ENCODE measurements at regions not wholly inside any gene's neighbourhood (a gene's known extent, or its start where the extent isn't known, plus 50 kb on each side); places are given as distances from the start of the nearest gene placed in this dataset.
A peak's percentile ranks its signal among the peaks of the same experiment; 100 is the strongest.
"Not testable (repeated sequence)": the region's sequence is repeated elsewhere in the genome, so short reads cannot be mapped to it uniquely, and the experiment has no call there.

DNA sequence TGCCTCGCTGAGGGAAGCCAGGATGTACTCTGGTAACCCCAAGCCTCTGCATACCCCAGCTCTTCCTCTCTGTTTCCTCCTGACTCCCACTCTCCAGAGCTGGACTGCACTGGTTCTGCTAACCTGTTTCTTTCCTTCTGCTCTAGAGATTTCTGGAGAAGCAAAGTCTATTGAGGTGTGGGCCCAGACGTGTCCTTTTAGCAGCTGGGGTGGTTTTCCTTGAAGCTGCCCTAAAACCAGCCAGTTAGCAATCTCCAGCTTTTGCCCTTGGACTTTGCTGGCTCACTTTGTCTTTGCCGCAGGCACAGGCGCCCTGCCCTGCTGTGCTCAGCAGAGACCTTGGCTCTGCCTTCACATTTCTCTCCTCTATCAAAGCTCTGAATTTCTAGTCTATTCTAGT, 171.8 kb upstream of the IVNS1ABP start:
- peak; percentile 48 for ATAC-seq
- no peak for DNase-seq (ENCODE audit: low spot score)
- intact Hi-C loops (cut with DNase I), result loop anchor here (1.0 kb wide), 1 partner anchor 26 kb away; no protein-coding TSS in a partner anchor

DNA sequence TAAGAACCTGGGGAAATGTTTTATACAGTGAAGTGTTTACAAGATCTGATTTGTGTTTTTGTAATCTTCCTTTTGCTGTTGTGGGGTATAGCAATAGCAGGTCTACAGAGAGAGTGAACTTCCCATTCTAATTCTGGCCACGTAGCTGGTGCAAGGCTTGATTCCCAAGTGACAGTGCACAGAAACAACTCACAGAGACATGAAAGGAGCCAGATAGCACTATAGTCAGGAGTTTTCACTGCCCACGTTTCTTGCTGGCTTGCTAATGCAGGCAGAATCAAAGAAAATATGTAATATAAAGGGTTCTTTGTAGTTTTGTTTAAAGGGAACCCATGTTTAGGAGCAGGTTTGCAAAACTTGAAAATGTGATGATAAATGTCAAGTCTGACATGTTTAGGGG, 170.9 kb upstream of the IVNS1ABP start:
- intact Hi-C loops (cut with DNase I), result loop anchor here (1.0 kb wide), 1 partner anchor 27 kb away; no protein-coding TSS in a partner anchor
- ATAC-seq (no peak), DNase-seq (ENCODE audit: low spot score) (no peak)

DNA sequence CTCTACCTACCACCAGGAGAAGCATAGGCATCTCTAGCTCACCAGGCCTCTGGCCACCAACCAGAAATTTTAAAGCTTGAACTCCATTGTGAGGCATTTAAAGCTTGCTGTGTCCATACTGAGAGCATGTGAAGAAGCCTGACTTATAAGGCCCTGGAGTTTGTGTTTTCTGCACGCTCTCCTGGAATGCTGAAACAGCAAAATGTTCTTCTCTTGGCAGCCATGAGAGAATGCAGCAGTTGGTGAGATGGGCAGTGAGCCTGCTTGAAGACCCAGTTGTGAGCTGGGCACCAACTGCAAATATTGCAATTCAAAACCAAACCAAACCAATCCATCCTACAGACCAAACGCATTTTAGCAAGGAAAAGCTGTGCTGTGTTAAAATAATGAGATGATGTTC, 170.0 kb upstream of the IVNS1ABP start:
- intact Hi-C loops (cut with DNase I), result no loop called here
- DNase-seq (ENCODE audit: low spot score) (no peak), ATAC-seq (no peak)

DNA sequence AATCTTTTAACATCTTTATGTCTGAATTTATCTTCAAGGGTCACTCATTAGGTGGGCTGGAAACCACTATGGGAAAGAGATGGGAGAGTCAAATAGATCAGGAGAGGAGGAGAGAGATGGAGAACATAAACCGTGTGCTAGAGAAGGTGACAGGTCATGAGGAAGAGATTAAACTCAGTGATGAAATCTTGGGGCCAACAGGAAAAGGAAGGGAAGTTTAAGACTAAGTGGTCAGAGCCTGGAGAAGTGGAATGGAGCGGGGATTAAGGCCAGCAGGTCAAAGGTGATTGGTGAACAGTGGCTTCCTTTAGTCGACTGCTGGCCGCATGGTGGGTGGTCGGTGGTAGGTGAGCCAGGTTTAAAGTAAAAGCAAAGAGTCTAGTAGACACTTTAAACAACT, 169.3 kb upstream of the IVNS1ABP start:
- DNase-seq (ENCODE audit: low spot score) (no peak), ATAC-seq (no peak)
- intact Hi-C loops (cut with DNase I), result no loop called here

DNA sequence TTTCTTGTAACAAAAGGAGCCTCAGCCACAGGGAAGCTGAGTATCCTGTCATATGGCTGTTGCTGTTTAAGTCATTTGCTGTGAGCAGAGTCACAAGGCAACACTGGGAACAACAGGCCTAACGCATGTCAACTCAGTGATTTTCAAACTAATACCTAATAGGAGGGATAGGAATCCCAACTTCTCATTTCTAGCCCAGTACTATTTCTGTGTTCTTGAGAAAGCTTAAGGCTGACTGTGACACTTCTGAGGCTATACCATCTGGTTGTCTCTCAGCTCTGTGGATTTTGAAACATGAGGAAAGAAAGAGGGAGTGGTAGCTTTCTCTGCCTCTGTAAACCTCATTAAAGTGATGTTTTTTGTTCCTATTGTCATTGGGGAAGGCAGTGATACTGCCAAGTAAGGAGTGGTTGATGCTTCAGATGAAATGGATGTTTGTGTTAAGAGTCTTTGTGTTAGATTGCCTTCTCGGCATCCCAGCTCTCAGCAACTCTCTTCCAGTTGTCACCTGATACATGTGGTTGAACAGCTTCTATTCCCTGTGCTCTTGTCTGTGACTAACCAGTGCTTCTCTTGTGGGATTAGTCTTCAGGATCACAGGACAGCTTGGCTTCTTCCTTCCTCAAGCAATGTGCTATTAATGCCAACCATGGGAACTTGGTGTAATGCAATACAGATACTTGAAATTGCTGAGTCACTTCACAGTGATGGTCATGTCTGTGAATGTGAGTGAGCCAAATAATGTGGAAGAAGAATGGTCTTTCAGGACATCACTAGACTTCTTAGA, 166.8 kb upstream of the IVNS1ABP start:
- ATAC-seq (peak; percentile 82), DNase-seq (ENCODE audit: low spot score) (no peak)
- intact Hi-C loops (cut with DNase I), result no loop called here

DNA sequence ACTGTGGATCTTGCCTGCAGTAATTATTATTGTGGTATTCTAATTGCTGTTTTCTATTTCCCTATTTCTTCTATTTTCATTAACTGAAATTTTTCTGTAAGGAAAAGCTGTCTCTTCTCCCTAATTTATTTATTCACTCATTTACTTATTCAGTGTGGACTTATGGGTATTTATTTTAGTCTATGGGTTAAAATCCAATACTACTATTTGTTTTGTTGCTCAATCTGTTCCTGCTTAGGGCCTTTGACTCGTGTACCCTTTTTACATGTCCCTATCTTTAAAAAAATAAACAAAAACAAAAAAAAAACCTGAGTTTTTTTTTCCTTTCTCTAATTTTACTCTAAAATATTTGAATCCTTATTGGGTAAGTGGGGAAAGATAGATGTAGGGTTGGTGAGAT, 166.2 kb upstream of the IVNS1ABP start:
- intact Hi-C loops (cut with DNase I), result no loop called here
- no peak for DNase-seq (ENCODE audit: low spot score)
- ATAC-seq, result no peak

DNA sequence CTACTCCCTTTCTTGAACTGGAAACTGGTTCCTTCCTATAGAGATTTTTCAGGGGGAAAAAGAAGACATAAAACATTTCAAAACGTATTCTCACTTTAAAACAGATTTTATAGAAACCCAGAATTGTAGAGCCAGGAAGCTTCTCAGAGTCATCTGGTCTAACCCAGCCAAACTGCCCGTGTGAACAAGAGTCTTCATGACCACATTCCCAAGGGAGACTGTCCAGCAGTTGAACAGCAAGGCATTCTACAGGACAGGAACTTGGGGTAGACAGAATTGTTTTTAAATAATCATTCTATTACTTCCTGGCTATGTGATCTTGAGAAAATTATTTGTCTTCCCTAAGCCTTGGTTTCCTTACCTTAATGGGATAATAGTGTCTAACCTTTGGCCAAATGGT, 163.5 kb upstream of the IVNS1ABP start:
- no peak for DNase-seq (ENCODE audit: low spot score)
- ATAC-seq, result no peak
- intact Hi-C loops (cut with DNase I), result no loop called here

DNA sequence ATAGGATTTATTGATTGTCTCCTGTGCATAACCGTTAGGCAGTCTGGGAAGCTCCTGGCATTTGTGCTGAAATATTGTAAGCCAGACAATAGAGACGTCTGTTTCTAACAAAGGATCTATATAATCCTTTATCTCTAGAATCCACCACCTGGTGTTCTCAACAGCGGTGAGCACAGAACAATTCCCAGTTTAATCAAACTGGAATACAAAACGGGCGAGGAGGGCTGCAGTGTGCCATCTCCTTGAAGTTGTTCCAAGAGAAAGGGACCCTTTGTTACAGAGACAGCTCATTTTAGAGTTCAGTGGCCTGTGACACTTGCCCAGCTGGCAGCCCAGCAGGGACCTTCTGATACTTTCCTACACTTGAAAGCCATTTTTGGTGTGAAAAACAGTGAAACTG, 162.8 kb upstream of the IVNS1ABP start:
- no peak for ATAC-seq
- intact Hi-C loops (cut with DNase I), result no loop called here
- no peak for DNase-seq (ENCODE audit: low spot score)

DNA sequence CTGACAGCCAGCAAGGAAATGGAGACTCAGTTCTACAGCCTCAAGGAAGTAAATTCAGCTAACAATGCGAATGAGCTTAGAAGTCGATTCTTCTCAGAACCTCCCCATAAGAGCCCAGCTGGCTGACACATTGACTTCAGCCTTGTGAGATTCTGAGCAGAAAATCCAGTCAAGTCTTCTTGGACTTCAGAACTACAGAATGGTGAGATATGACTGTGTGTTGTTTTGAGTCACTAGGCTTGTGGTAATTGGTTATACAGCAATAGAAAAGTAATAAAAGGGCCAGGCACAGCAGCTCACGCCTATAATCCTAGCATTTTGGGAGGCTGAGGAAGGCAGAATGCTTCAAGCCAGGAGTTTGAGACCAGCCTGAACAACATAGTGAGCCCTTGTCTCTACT, 161.8 kb upstream of the IVNS1ABP start:
- no peak for ATAC-seq
- intact Hi-C loops (cut with DNase I), result no loop called here
- no peak for DNase-seq (ENCODE audit: low spot score)

DNA sequence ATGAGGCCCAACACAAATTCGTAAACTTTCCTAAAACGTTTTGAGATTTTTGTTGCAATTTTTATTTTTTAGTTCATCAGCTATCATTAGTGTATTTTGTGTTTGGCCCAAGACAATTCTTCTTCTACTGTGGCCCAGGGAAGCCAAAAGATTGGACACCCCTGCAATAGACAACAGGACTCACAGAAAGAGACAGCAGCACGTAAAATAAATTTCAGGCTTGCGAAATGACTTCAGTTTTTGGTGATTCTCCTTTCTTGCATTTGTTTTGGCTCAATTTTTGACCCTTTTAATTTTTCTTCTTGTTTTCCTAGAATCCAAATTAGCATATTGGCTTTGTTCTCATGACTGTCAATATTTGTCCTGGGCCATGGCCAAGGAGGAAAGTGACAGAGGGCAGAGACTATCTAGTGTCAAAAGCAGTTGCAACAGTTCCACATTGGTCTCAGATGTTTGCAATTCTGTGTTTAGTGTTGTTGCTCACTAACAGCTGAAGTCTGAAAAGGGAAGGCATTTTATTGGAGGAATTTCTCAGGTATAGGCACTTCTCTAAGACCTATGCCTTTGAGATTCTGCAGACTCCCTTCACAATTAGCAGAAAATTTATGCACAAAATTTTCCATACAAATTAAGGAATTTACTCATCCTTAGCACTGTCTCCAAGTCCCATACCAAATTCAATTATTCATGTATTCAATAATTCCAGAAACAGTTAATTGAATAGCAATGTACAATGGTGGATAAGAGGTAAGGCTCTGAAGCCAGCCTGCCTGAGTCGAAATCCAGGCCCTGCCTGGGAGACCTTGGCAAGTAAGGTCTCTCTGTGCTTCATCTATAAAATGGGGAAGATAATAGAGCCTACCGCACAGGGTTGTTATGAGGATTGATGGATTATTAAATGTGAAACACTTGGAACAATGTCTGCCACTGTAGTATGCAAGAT, 160.9 kb upstream of the IVNS1ABP start:
- no peak for DNase-seq (ENCODE audit: low spot score)
- intact Hi-C loops (cut with DNase I), result no loop called here
- ATAC-seq, result peak; percentile 87

DNA sequence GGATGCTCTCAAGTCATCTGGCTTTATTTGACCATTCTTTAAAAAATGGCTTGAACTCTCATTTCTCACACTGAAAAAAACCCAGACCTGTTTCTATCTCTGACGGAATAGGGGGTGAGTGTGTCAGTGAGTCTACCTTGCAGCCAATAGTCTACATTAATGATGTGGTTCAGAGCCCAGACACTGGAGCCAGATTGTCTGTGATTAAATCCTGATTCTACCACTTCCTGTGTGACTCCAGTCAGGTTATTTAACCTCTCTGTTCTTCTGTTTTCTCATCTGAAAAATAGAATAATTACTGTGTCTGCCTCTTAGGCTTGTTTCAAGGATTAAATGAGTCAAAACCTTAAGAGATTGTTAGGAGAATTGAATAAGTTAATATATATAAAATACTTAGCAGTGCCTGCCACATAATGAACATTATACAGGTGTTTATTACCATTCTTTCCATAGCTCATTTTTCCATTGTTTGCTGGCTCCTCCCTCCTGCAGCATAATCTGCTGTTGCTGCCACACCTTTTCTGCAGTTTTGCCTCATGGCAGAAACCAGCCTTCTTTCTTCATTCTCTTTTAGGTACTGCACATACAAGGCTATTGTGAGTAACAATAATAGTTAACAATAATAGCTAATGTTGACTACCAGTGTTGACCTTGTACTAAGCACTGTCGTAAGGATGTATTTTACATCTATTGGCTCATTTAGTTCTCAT, 157.6 kb upstream of the IVNS1ABP start:
- ATAC-seq, result no peak
- no peak for DNase-seq (ENCODE audit: low spot score)
- intact Hi-C loops (cut with DNase I), result no loop called here

DNA sequence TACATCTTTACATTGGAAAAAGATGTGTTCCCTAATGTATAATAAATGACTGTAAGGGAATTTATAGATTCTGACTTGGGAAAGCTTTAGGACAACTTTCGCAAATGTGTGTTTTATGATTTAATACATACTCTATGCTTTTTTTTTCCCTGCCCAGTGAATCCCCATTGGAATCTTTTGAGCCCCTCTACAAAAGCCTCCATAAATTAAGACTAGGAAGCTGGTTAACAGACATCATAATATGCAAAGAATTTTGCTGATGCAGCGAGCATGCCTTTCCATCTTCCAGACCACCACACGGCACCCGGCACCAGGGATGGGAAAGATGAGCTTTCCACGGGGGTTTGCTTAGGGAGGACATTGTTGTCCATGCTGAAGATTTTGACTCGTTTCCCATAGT, 156.1 kb upstream of the IVNS1ABP start:
- DNase-seq (ENCODE audit: low spot score) (no peak), ATAC-seq (no peak)
- intact Hi-C loops (cut with DNase I), result no loop called here

DNA sequence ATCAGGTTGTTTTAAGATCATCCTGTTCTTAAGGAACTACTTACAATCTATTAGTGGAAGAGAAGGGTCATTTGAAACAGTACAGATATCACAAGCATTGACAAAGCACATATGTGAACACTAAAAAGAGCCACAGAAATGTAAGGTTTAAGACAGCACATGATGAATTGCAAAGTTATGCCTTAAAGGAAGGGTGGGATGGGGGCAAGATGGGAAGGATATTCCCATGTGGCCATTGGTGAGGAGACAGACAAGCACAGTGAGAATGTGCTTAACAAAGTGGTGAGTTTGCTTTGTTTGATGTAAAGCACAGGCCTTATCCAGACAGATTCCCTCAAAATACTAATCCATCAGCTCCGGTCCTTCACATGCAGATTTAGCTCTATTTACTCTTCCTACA, 151.6 kb upstream of the IVNS1ABP start:
- DNase-seq (ENCODE audit: low spot score) (no peak), ATAC-seq (no peak)
- intact Hi-C loops (cut with DNase I), result no loop called here

DNA sequence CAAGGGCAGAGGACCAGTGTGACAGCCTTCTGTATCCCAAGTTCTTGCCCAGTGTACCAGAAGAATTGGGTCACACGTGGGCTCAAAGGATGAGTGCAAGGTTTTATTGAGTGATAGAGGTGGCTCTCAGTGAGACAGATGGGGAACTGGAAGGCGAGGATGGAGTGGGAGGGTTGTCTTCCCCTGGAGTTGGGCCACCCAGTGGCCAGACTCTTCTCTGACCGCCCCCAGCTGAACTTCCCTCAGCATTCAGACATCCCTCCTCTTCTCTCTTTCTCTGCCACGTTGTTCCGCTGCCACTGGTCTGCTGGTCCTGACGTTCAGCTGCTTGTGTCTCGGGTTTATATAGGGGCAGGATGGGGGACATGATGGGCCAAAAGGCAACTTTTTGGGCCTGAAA, 150.1 kb upstream of the IVNS1ABP start:
- DNase-seq (ENCODE audit: low spot score), result no peak
- no peak for ATAC-seq

DNA sequence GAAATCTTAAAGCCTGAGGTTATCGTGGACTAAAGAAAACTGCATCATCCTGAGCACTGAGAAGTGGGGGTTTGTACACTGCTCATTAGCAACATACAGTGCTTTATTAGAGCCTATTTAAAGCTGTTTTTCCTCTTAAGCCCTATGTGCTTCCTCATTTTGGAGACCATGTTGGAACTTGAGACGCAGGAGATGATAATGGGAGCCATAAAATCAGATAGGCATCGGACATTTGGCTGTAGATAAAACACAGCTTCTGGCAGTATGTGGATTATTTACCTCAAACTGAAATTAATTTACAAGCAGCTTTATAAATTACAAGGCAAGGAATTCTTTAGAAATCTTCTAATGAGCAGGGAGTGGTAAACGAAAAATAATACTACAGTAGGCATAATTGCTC, 147.7 kb upstream of the IVNS1ABP start:
- no peak for ATAC-seq
- DNase-seq (ENCODE audit: low spot score), result no peak
- intact Hi-C loops (cut with DNase I), result no loop called here

More for the DNA sequence above, 150.1 kb upstream of the IVNS1ABP start:
- intact Hi-C loops (cut with DNase I), result no loop called here

DNA sequence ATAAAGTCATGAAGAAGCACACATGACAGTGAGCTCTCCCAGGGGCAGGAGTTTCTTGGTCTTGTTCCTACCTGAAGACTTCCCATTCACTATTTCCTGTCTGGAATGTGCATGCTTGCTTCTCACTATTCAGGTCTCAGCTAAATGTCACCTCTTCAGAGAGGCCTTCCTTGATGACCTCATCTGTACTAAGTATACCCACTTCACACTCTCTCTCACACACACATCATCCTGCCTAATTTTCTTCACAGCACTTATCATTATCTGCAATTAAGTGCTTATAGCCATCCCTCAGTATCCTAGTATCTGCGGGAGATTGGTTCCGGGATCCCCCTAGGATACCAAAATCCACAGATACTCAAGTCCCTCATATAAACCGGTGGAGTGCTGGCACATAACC, 146.4 kb upstream of the IVNS1ABP start:
- ATAC-seq, result no peak
- intact Hi-C loops (cut with DNase I), result no loop called here

DNA sequence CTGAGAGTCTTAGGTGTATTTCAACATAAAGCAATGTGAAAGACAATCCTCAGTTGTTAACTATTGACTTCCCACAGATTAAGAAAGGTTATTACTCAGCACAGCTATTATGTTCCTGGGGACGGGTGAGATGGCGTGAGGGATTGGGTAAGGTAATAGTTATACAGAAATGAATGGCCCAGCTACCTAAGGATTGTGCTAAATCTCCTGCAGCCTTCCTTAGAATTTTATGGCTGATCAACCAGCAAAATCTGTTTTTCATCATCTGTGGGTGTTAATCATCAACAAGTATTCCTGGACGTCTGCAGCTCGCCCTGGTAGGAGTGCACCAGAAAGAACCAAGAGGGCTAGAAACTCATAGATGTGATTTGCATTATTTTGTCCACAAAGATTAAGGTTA, 146.0 kb upstream of the IVNS1ABP start:
- intact Hi-C loops (cut with DNase I), result no loop called here
- DNase-seq (ENCODE audit: low spot score) (no peak), ATAC-seq (no peak)

More for the DNA sequence above, 146.4 kb upstream of the IVNS1ABP start:
- no peak for DNase-seq (ENCODE audit: low spot score)

DNA sequence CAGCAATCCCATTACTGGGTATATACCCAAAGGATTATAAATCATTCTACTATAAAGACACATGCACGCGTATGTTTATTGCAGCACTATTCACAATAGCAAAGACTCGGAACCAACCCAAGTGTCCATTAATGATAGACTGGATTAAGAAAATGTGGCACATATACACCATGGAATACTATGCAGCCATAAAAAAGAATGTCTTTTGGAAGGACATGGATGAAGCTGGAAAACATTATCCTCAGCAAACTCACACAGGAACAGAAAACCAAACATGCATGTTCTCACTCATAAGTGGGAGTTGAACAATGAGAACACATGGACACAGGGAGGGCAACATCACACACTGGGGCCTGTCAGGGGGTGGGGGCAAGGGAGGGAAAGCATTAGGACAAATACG, 143.7 kb upstream of the IVNS1ABP start:
- intact Hi-C loops (cut with DNase I); DNase-seq (ENCODE audit: low spot score); ATAC-seq: not testable (repeated sequence)

DNA sequence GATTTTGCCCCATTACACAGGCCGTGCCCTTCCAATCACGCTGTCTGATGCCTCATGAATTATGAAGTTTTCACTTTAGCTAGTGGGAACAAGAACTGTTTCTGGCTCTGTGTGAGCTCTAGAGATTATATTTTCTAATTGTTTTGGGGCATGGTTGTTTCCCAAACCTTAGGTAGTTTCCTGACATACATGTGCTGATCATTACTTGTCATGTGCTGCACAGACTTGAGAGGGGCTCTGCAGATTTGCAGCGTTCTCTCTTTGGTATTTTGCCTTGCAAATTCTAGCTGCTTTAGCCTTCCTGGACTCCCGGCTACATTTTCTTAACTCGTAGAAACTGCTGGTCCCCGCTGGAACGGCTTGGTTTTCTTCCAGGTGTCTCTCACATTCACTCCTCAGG, 142.1 kb upstream of the IVNS1ABP start:
- DNase-seq (ENCODE audit: low spot score) (no peak), ATAC-seq (no peak)
- intact Hi-C loops (cut with DNase I), result no loop called here

DNA sequence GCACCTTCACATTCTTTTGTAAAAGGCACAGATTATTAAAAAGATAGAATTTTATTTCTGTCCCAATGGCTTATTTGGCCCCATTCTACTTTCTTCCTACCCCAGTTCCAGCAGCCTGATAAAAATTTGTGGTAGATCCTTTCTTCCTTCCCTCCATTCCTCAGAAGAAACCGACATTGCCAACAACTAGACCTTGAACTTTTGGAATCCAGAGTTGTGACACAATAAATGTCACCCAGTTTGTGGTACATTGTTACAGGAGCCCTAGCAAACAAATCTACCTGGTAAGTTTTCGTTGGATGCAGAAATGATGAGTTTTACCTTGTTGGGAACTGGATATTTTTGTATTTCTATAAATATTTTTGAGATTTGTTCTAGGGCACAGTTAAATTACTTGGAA, 141.6 kb upstream of the IVNS1ABP start:
- intact Hi-C loops (cut with DNase I), result no loop called here
- ATAC-seq, result no peak
- no peak for DNase-seq (ENCODE audit: low spot score)
